ENCODE measurements at regions not wholly inside any gene's neighbourhood (a gene's known extent, or its start where the extent isn't known, plus 50 kb on each side); places are given as distances from the start of the nearest gene placed in this dataset.

DNA sequence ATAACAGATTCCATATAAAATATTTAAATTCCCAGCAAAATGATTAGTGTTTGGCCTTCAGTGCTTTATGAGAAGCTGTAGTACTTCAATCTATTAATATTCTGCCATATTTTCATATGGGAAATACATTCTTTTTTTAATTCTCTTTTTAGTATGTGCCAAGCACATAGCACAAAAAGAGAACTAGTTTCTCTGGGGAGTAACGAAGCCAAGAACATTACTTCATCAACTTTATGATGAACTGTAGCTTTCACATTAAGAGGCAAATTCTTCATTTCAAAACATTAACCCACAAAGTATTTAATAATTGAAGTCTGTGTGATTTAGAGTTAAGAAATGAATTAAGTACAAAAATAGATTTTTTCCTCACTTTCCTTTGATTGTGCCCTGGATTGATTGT is 281.0 kb upstream of the EYS start:
- H2AFZ ChIP-seq (ENCODE audit: low read depth, low read length) = no peak overlapping the region
- H3K4me3 ChIP-seq (replicated peaks in 1 of 3; ENCODE audit: insufficient read depth in 1 of 3, low read depth in 1 of 3, low read length in 3 of 3) = no peak overlapping the region
- H3K9me3 ChIP-seq (replicated peaks; ENCODE audit: control insufficient read depth, insufficient read depth, low read length) = no peaks in the 10 kb centered on the region
- H4K20me1 ChIP-seq (replicated peaks; ENCODE audit: control insufficient read depth, extremely low read depth, insufficient read depth, low read length) = no peaks in the 10 kb centered on the region
- intact Hi-C loops (cut with micrococcal nuclease) (no loop called here), dilution Hi-C loops (cut with MboI; ENCODE audit: extremely low pct_ligation_motif_present, low sequenced_read_pairs) (no loop called here)
- H3K79me2 ChIP-seq (ENCODE audit: control insufficient read depth, insufficient read depth, low read length) = no peaks in the 10 kb centered on the region
- no peaks in the 10 kb centered on the region for H3K4me1 ChIP-seq (ENCODE audit: control insufficient read depth, extremely low read depth, insufficient read depth, low read length)
- BruUV-seq (replicated peaks) = no TSS peak
- H3K4me2 ChIP-seq (ENCODE audit: insufficient read depth, low read length) = no peak overlapping the region
- DNase-seq (ENCODE audit: low read depth, low spot score) (no peak), FAIRE-seq (no peak)
- no peaks in the 10 kb centered on the region for H3K27me3 ChIP-seq (ENCODE audit: control insufficient read depth in 2 of 2, insufficient read depth in 2 of 2, low read length in 2 of 2)
- no peaks in the 10 kb centered on the region for H3K36me3 ChIP-seq (ENCODE audit: control insufficient read depth in 2 of 2, extremely low read depth in 1 of 2, insufficient read depth in 2 of 2, low read length in 2 of 2)
- POLR2A ChIA-PET = no interaction called here
- no peak overlapping the region for H3K27ac ChIP-seq (ENCODE audit: insufficient read depth, low read depth, low read length)
- H3K9me1 ChIP-seq (replicated peaks; ENCODE audit: control insufficient read depth, extremely low read depth, insufficient read depth, low read length) = no peaks in the 10 kb centered on the region
- no peak for TF ChIP-seq POLR2A (IDR thresholded peaks at IDR 0.05; ENCODE audit: low read depth, low read length)
- TF ChIP-seq CTCF (IDR thresholded peaks at IDR 0.05; ENCODE audit: extremely low read depth in 1 of 2, insufficient read depth in 1 of 2, low read depth in 1 of 2, low read length in 2 of 2) = no peak
- no peak for TF ChIP-seq MYC (IDR thresholded peaks at IDR 0.05; ENCODE audit: low read depth, low read length)
- TF ChIP-seq JUN (IDR thresholded peaks at IDR 0.05; ENCODE audit: borderline replicate concordance, insufficient read depth, insufficient read length, low read depth) = no peak
- TF ChIP-seq POLR2AphosphoS5 (IDR thresholded peaks at IDR 0.05; ENCODE audit: insufficient read depth, low read depth, low read length) = no peak
- no peak for TF ChIP-seq EZH2 (IDR thresholded peaks at IDR 0.05; ENCODE audit: borderline replicate concordance, low read depth, low read length, severe bottlenecking)
- TF ChIP-seq FOS (IDR thresholded peaks at IDR 0.05; ENCODE audit: borderline replicate concordance, insufficient read depth, low read length) = no peak
- no peak for TF ChIP-seq GATA2 (IDR thresholded peaks at IDR 0.05; ENCODE audit: insufficient read depth, insufficient read length, low read depth, low read length)
- no peak for TF ChIP-seq MAX (IDR thresholded peaks at IDR 0.05; ENCODE audit: insufficient read depth, insufficient read length)
- no peak overlapping the region for H3K9ac ChIP-seq (replicated peaks; ENCODE audit: extremely low read depth, insufficient read depth, low read length)
- CTCF ChIA-PET = no interaction called here

Data from endothelial cell of umbilical vein (primary cell).